HepG2 (cell line): ENCODE measurements at regions not wholly inside any gene's neighbourhood (a gene's known extent, or its start where the extent isn't known, plus 50 kb on each side); places are given as distances from the start of the nearest gene placed in this dataset.

Experiments
- ATAC-seq: fragments of 200-7000 bp; cut with Tn5 transposase; 3 replicates; pipeline ENCODE4 v1.9.1; 2020; ENCODE audit warnings: mild to moderate bottlenecking, moderate library complexity
- BruUV-seq: library from RNA; stranded (reverse); fragments of 400-500 nt; replicated peaks from 2 replicates; lab custom pipeline; 2021; lab: Mats Ljungman, UMichigan
- CTCF ChIA-PET: fragments of 300-600 bp; formaldehyde crosslinking; extraction: SDS; loops from one replicate; lab custom pipeline; 2021; ENCODE audit warnings: low total read pairs, inconsistent platforms, low intra/inter-chr PET ratio; lab: Yijun Ruan, JAX
- POLR2A ChIA-PET: fragments of 350-600 bp; sonication (Branson Sonifier 250); formaldehyde crosslinking; loops from one replicate; lab custom pipeline; 2020; ENCODE audit warnings: antibody characterized with exemption, inconsistent platforms; lab: Yijun Ruan, JAX
- DNase-seq: peaks from one replicate; pipeline ENCODE4 v3.0.0-alpha.2; 2015; ENCODE audit warnings: low spot score
- FAIRE-seq: peaks from 3 replicates; lab custom pipeline; 2011; peaks lifted over from hg19 to GRCh38; lab: Jason Lieb, UNC
- H2AFZ ChIP-seq: one replicate; pipeline ENCODE4 v1.6.1; 2011; ENCODE audit warnings: low read length, inconsistent platforms
- H3K27ac ChIP-seq: fragments of 300-600 bp; 3 replicates; pipeline ENCODE4 v1.8.0; 2011; ENCODE audit warnings: mixed run types, mild to moderate bottlenecking, mixed read lengths, low read length, inconsistent platforms; ENCODE audit not compliant: insufficient read depth; ENCODE audit errors: extremely low read length
- H3K27me3 ChIP-seq, 2 experiments: fragments of 200-600 bp in 1 of 2; 2 replicates in 1 of 2; 3 replicates in 1 of 2; pipeline versions ENCODE4 v1.6.0 to v1.8.0; 2011; ENCODE audit warnings: low read length in 2 of 2, mild to moderate bottlenecking in 2 of 2, moderate library complexity in 2 of 2, inconsistent platforms in 1 of 2; ENCODE audit not compliant: insufficient read depth in 2 of 2, control insufficient read depth in 1 of 2
- H3K36me3 ChIP-seq, 2 experiments: fragments of 200-600 bp in 1 of 2; replicated peaks in 1 of 2; 2 replicates in 1 of 2; 3 replicates in 1 of 2; pipeline versions ENCODE4 v1.5.1 to v1.8.0; 2011; ENCODE audit warnings: low read length in 2 of 2, inconsistent platforms in 1 of 2; ENCODE audit not compliant: insufficient read depth in 2 of 2, control insufficient read depth in 1 of 2
- H3K4me1 ChIP-seq: 2 replicates; pipeline ENCODE4 v1.5.1; 2012; ENCODE audit warnings: low read length, inconsistent platforms; ENCODE audit not compliant: insufficient read depth
- H3K4me2 ChIP-seq: 2 replicates; pipeline ENCODE4 v1.6.0; 2011; ENCODE audit warnings: low read depth, low read length, inconsistent platforms
- H3K4me3 ChIP-seq, 3 experiments: fragments of 200-600 bp in 1 of 3; sonication (generic), shearing (Covaris generic) in 1 of 3; replicated peaks in 1 of 3; 2 replicates each; pipeline ENCODE4 v1.5.1; 2011 to 2016; ENCODE audit warnings: low read length in 3 of 3, inconsistent platforms in 2 of 3, low read depth in 2 of 3, mild to moderate bottlenecking in 2 of 3, control low read depth in 1 of 3, mixed read lengths in 1 of 3; ENCODE audit not compliant: insufficient read depth in 1 of 3
- H3K79me2 ChIP-seq: one replicate; pipeline ENCODE4 v1.6.1; 2011; ENCODE audit warnings: low read length, inconsistent platforms; ENCODE audit not compliant: insufficient read depth
- H3K9ac ChIP-seq: 2 replicates; pipeline ENCODE4 v1.6.0; 2011; ENCODE audit warnings: mild to moderate bottlenecking, low read depth, low read length, inconsistent platforms; ENCODE audit not compliant: insufficient read depth
- H3K9me3 ChIP-seq: 2 replicates; pipeline ENCODE4 v1.5.1; 2012; ENCODE audit warnings: mild to moderate bottlenecking, low read length
- H4K20me1 ChIP-seq: 2 replicates; pipeline ENCODE4 v1.6.0; 2011; ENCODE audit warnings: inconsistent platforms, mild to moderate bottlenecking, low read length, moderate library complexity; ENCODE audit not compliant: insufficient read depth
- FOXM1 ChIP-seq: sonication (generic); formaldehyde crosslinking; IDR thresholded peaks from 2 replicates; pipeline ENCODE4 v1.5.0; 2020; ENCODE audit warnings: missing genetic modification reagents
- MBNL3 ChIP-seq: fragments of 250-450 bp; sonication (Bioruptor Pico); conservative IDR thresholded peaks from 2 replicates; pipeline ENCODE4 v1.8.0; 2022; ENCODE audit warnings: mild to moderate bottlenecking, inconsistent platforms
- MYPOP ChIP-seq: sonication (generic); formaldehyde crosslinking; IDR thresholded peaks from 2 replicates; pipeline ENCODE4 v1.8.1; 2023; ENCODE audit warnings: mild to moderate bottlenecking, moderate library complexity, missing genetic modification reagents
- ZNF446 ChIP-seq: sonication (generic); formaldehyde crosslinking; IDR thresholded peaks from 2 replicates; pipeline ENCODE4 v1.5.0; 2020; ENCODE audit warnings: mild to moderate bottlenecking, missing genetic modification reagents
- ZNF513 ChIP-seq: sonication (generic); formaldehyde crosslinking; conservative IDR thresholded peaks from 2 replicates; pipeline ENCODE4 v1.5.0; 2020; ENCODE audit warnings: missing genetic modification reagents
- ZNF7 ChIP-seq: IDR thresholded peaks from 2 replicates; pipeline ENCODE4 v1.6.1; 2016; ENCODE audit warnings: missing biosample characterization, missing genetic modification reagents
- ZNF773 ChIP-seq: sonication (generic); formaldehyde crosslinking; IDR thresholded peaks from 2 replicates; pipeline ENCODE4 v1.4.0; 2020; ENCODE audit warnings: missing genetic modification reagents, borderline replicate concordance
- WGBS: methylation state at CpG from one replicate; pipeline ENCODE4 v1.1.6; 2017; ENCODE audit warnings: low lambda C conversion rate; 5-methylcytosine and 5-hydroxymethylcytosine counted together
- in situ Hi-C: cut with HindIII; loops from 2 replicates; pipeline ENCODE4 v1.10.0; 2017; ENCODE audit warnings: low pct_unique_long_range_greater_than_20kb; ENCODE audit not compliant: extremely low pct_ligation_motif_present
- intact Hi-C: fragments of 100-400 bp; cut with micrococcal nuclease; formaldehyde crosslinking; loops from one replicate; pipeline ENCODE4 v1.10.0; 2022; ENCODE audit not compliant: unreplicated experiment
- TF ChIP-seq, protein P1 (sequence below): sonication (generic); formaldehyde crosslinking; conservative IDR thresholded peaks from 2 replicates; pipeline ENCODE4 v1.4.0; 2020; ENCODE audit warnings: mild to moderate bottlenecking, missing genetic modification reagents, moderate library complexity

GRCh38 chr6:170151321-170151771, 139.5 kb downstream of the DLL1 start:
- no peak overlapping the region for H3K4me3 ChIP-seq

More at GRCh38 chr6:170151321-170151771, 139.5 kb downstream of the DLL1 start:
- Histone ChIP-seq H3K27ac (no peak overlapping the region), H2AFZ (no peak overlapping the region), H3K4me1 (peaks cover 18% of the 10 kb centered on the region), H4K20me1 (no peaks in the 10 kb centered on the region), H3K9ac (no peak overlapping the region), H3K36me3 (no peaks in the 10 kb centered on the region), H3K9me3 (no peaks in the 10 kb centered on the region), H3K79me2 (no peaks in the 10 kb centered on the region), H3K27me3 (peaks cover 23 to 74% of the 10 kb centered on the region in 2 experiments), H3K4me2 (no peak overlapping the region)
- no TSS peak for BruUV-seq
- TF ChIP-seq, protein P1, sequence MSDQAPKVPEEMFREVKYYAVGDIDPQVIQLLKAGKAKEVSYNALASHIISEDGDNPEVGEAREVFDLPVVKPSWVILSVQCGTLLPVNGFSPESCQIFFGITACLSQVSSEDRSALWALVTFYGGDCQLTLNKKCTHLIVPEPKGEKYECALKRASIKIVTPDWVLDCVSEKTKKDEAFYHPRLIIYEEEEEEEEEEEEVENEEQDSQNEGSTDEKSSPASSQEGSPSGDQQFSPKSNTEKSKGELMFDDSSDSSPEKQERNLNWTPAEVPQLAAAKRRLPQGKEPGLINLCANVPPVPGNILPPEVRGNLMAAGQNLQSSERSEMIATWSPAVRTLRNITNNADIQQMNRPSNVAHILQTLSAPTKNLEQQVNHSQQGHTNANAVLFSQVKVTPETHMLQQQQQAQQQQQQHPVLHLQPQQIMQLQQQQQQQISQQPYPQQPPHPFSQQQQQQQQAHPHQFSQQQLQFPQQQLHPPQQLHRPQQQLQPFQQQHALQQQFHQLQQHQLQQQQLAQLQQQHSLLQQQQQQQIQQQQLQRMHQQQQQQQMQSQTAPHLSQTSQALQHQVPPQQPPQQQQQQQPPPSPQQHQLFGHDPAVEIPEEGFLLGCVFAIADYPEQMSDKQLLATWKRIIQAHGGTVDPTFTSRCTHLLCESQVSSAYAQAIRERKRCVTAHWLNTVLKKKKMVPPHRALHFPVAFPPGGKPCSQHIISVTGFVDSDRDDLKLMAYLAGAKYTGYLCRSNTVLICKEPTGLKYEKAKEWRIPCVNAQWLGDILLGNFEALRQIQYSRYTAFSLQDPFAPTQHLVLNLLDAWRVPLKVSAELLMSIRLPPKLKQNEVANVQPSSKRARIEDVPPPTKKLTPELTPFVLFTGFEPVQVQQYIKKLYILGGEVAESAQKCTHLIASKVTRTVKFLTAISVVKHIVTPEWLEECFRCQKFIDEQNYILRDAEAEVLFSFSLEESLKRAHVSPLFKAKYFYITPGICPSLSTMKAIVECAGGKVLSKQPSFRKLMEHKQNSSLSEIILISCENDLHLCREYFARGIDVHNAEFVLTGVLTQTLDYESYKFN (CRISPR knock-in tag), result no peak
- TF ChIP-seq ZNF773 (CRISPR knock-in tag) (no peak), ZNF446 (no peak), ZNF7 (CRISPR knock-in tag) (no peak), MYPOP (CRISPR knock-in tag) (no peak), ZNF513 (CRISPR knock-in tag) (no peak), MBNL3 (no peak), FOXM1 (CRISPR knock-in tag) (no peak)
- FAIRE-seq, result no peak
- ATAC-seq, result no peak
- in situ Hi-C loops, result no loop called here
- ChIA-PET POLR2A (no interaction called here), CTCF (no interaction called here)
- intact Hi-C loops, result no loop called here
- DNase-seq, result no peak
- WGBS, result 18% methylated on average over 11 of the region's 11 CpGs
